Liver (tissue), 8 donors: ENCODE measurements at regions not wholly inside any gene's neighbourhood (a gene's known extent, or its start where the extent isn't known, plus 50 kb on each side); places are given as distances from the start of the nearest gene placed in this dataset.

Experiments used
- DNase-seq: peaks from one replicate; pipeline ENCODE4 v3.0.0-alpha.2; 2017; ENCODE audit warnings: low spot score
- H3K27ac ChIP-seq, 2 donors: one replicate each; pipeline ENCODE4 v1.7.0; 2013; ENCODE audit warnings: inconsistent platforms in 2 of 2, low read length in 2 of 2, control low read depth in 1 of 2, low read depth in 1 of 2, mild to moderate bottlenecking in 1 of 2
- H3K27me3 ChIP-seq, 4 donors: one replicate each; pipeline versions ENCODE4 v1.6.1 to v1.7.0; 2013; ENCODE audit warnings: low read length in 3 of 4, inconsistent platforms in 1 of 4, mild to moderate bottlenecking in 1 of 4, moderate library complexity in 1 of 4; ENCODE audit not compliant: control insufficient read depth in 4 of 4, insufficient read depth in 4 of 4
- H3K36me3 ChIP-seq, 4 donors: one replicate each; pipeline versions ENCODE4 v1.6.1 to v1.7.0; 2013; ENCODE audit warnings: low read length in 3 of 4, mild to moderate bottlenecking in 3 of 4, low read depth in 1 of 4, moderate library complexity in 1 of 4; ENCODE audit not compliant: control insufficient read depth in 4 of 4, insufficient read depth in 3 of 4
- H3K4me1 ChIP-seq, 4 donors: one replicate each; pipeline versions ENCODE4 v1.6.1 to v1.7.0; 2013; ENCODE audit warnings: low read length in 3 of 4, mild to moderate bottlenecking in 3 of 4, moderate library complexity in 1 of 4; ENCODE audit not compliant: control insufficient read depth in 4 of 4, insufficient read depth in 4 of 4
- H3K4me3 ChIP-seq, 3 donors: one replicate each; pipeline versions ENCODE4 v1.6.1 to v1.7.0; 2013; ENCODE audit warnings: low read length in 3 of 3, control low read depth in 1 of 3, low read depth in 1 of 3, mild to moderate bottlenecking in 1 of 3
- H3K9ac ChIP-seq, 2 donors: one replicate each; pipeline ENCODE4 v1.7.0; 2013; ENCODE audit warnings: low read length in 2 of 2, mild to moderate bottlenecking in 2 of 2, moderate library complexity in 2 of 2, control low read depth in 1 of 2, low read depth in 1 of 2
- H3K9me3 ChIP-seq, 4 donors: one replicate each; pipeline versions ENCODE4 v1.6.1 to v1.7.0; 2013; ENCODE audit warnings: low read length in 3 of 4; ENCODE audit not compliant: control insufficient read depth in 4 of 4
- ATF3 ChIP-seq: IDR thresholded peaks from 2 replicates; pipeline ENCODE4 v1.6.1; 2016; ENCODE audit warnings: antibody characterized with exemption
- CTCF ChIP-seq: fragments of 150-350 bp; IDR thresholded peaks from 2 replicates; pipeline ENCODE4 v1.5.1; 2017; ENCODE audit warnings: improper control_type of control experiment, low read depth, low read length; ENCODE audit not compliant: missing input control
- FOXA1 ChIP-seq: IDR thresholded peaks from 2 replicates; pipeline ENCODE4 v1.6.1; 2016; ENCODE audit warnings: antibody characterized with exemption
- FOXA2 ChIP-seq: IDR thresholded peaks from 2 replicates; pipeline ENCODE4 v1.6.1; 2016; ENCODE audit warnings: antibody characterized with exemption
- GABPA ChIP-seq, 2 donors: IDR thresholded peaks in 1 of 2; conservative IDR thresholded peaks in 1 of 2; 2 replicates each; pipeline ENCODE4 v1.6.1; 2016; ENCODE audit warnings: antibody characterized with exemption in 2 of 2, mild to moderate bottlenecking in 1 of 2, moderate library complexity in 1 of 2
- HNF4A ChIP-seq, 2 donors: conservative IDR thresholded peaks; 2 replicates each; pipeline ENCODE4 v1.6.1; 2016; ENCODE audit warnings: antibody characterized with exemption in 2 of 2, mild to moderate bottlenecking in 2 of 2
- HNF4G ChIP-seq: IDR thresholded peaks from 2 replicates; pipeline ENCODE4 v1.6.1; 2016; ENCODE audit warnings: antibody characterized with exemption
- JUND ChIP-seq, 2 donors: IDR thresholded peaks; 2 replicates each; pipeline ENCODE4 v1.6.1; 2016; ENCODE audit warnings: antibody characterized with exemption in 2 of 2
- MAX ChIP-seq: IDR thresholded peaks from 2 replicates; pipeline ENCODE4 v1.6.1; 2016; ENCODE audit warnings: antibody characterized with exemption
- NR2F2 ChIP-seq: IDR thresholded peaks from 2 replicates; pipeline ENCODE4 v1.6.1; 2016; ENCODE audit warnings: antibody characterized with exemption
- RAD21 ChIP-seq, 2 donors: IDR thresholded peaks; 2 replicates each; pipeline ENCODE4 v1.6.1; 2016; ENCODE audit warnings: antibody characterized with exemption in 2 of 2, mild to moderate bottlenecking in 2 of 2
- REST ChIP-seq: IDR thresholded peaks from 2 replicates; pipeline ENCODE4 v1.6.1; 2016; ENCODE audit warnings: antibody characterized with exemption, mild to moderate bottlenecking
- RXRA ChIP-seq, 2 donors: IDR thresholded peaks; 2 replicates each; pipeline ENCODE4 v1.6.1; 2017 to 2018; ENCODE audit warnings: antibody characterized with exemption in 2 of 2, mild to moderate bottlenecking in 1 of 2
- SP1 ChIP-seq: IDR thresholded peaks from 2 replicates; pipeline ENCODE4 v1.6.1; 2018; ENCODE audit warnings: antibody characterized with exemption, mild to moderate bottlenecking
- TAF1 ChIP-seq: conservative IDR thresholded peaks from 2 replicates; pipeline ENCODE4 v1.6.1; 2016; ENCODE audit warnings: antibody characterized with exemption, mild to moderate bottlenecking
- YY1 ChIP-seq: IDR thresholded peaks from 2 replicates; pipeline ENCODE4 v1.6.1; 2016; ENCODE audit warnings: antibody characterized with exemption, mild to moderate bottlenecking
- WGBS: extraction: QIAGEN DNeasy Blood & Tissue Kit; methylation state at CpG from one replicate; pipeline ENCODE4 v1.1.7; 2013; 5-methylcytosine and 5-hydroxymethylcytosine counted together
- donor health status: healthy.
- donor health status: healthy.
- donor health status: healthy.
- donor health status: healthy.
- donor health status: healthy.

- Histone ChIP-seq H3K27ac (no peak overlapping the region), H3K4me1 (no peaks in the 10 kb centered on the region), H3K4me3 (no peak overlapping the region), H3K27me3 (no peaks in the 10 kb centered on the region), H3K36me3 (no peaks in the 10 kb centered on the region), H3K9me3 (no peaks in the 10 kb centered on the region), H3K9ac (no peak overlapping the region)
- 91% methylated on average over 1 of the region's 1 CpG for WGBS
- no peak for DNase-seq
- TF ChIP-seq TAF1 (no peak), JUND (IDR thresholded peaks at IDR 0.05) (no peak), YY1 (no peak), HNF4G (no peak), HNF4A (conservative IDR thresholded peaks at IDR 0.05) (no peak), GABPA (IDR thresholded peaks at IDR 0.05 in 1 of 2, conservative IDR thresholded peaks at IDR 0.05 in 1 of 2) (no peak)
Observed at GRCh38 chr7:79590391-79590790, 136.9 kb upstream of the MAGI2 start.

- Histone ChIP-seq H3K9me3 (no peaks in the 10 kb centered on the region), H3K36me3 (no peaks in the 10 kb centered on the region), H3K4me1 (no peaks in the 10 kb centered on the region), H3K9ac (no peak overlapping the region), H3K27ac (no peak overlapping the region), H3K4me3 (no peak overlapping the region), H3K27me3 (no peaks in the 10 kb centered on the region)
- no peak for DNase-seq
- TF ChIP-seq ATF3 (no peak), SP1 (no peak), RXRA (IDR thresholded peaks at IDR 0.05) (no peak)
- 94% methylated on average over 2 of the region's 2 CpGs for WGBS
Observed at GRCh38 chr7:79570903-79571302, 117.4 kb upstream of the MAGI2 start.

- TF ChIP-seq SP1: no peak
- TF ChIP-seq NR2F2: no peak
- no peak for TF ChIP-seq RAD21 (IDR thresholded peaks at IDR 0.05)
- TF ChIP-seq GABPA (IDR thresholded peaks at IDR 0.05 in 1 of 2, conservative IDR thresholded peaks at IDR 0.05 in 1 of 2): no peak
- no peak for TF ChIP-seq REST
- no peak for TF ChIP-seq HNF4G
- TF ChIP-seq TAF1: no peak
- TF ChIP-seq FOXA1: no peak
- TF ChIP-seq JUND (IDR thresholded peaks at IDR 0.05): no peak
- TF ChIP-seq MAX: no peak
- TF ChIP-seq FOXA2: no peak
- no peak for TF ChIP-seq CTCF
- TF ChIP-seq RXRA (IDR thresholded peaks at IDR 0.05): no peak
- Histone ChIP-seq H3K27me3 (no peaks in the 10 kb centered on the region), H3K9me3 (no peaks in the 10 kb centered on the region), H3K4me1 (no peaks in the 10 kb centered on the region), H3K4me3 (no peak overlapping the region), H3K36me3 (no peaks in the 10 kb centered on the region), H3K9ac (no peak overlapping the region), H3K27ac (no peak overlapping the region)
- WGBS: 99% methylated on average over 2 of the region's 2 CpGs
- no peak for DNase-seq
Observed at GRCh38 chr7:79563821-79564522, 110.5 kb upstream of the MAGI2 start.
